GM21515 (cell line): ENCODE measurements at regions not wholly inside any gene's neighbourhood (a gene's known extent, or its start where the extent isn't known, plus 50 kb on each side); places are given as distances from the start of the nearest gene placed in this dataset.

Source experiments
- ATAC-seq: cut with Tn5 transposase; IDR thresholded peaks from one replicate; pipeline ENCODE4 v1.9.1; 2021; ENCODE audit not compliant: unreplicated experiment

DNA sequence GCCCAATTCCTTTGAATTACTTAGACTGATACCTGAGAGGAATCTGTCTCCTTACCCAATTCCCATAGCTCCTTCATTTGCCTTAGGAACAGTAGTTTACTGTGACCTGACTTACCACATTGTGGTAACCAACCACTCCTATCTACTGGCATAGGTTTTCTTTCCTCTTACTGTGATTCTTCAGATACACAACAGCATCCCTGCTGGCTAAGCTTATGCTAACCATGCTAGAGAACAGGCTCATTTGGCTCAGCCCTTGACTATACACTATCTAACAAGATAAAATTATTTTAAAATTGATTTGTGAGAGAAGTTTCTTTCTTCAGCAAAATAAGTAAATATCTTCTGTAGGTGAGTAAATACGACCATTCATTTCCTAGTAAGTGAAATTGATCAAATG is 320.4 kb upstream of the DDHD1 start:
- no peak for ATAC-seq

DNA sequence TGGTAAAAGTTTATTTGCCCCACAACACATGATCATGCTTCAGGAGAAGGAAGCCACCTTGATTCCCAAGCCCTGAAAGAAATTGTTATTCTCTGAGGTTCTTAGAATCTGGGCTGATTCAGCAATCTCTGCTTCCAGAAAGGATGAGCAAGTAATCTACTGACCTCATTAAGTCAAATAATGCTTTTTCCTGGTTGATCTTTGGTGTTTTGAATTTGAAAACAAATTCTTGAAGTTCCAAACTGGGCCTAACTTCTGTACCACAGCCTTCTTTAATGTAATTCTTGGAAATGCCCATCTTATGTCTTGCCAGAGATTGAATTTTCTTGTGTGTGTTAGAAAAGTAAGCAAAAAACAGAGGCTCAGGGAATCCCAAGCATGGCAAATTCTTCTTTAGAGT is 319.2 kb upstream of the DDHD1 start:
- no peak for ATAC-seq

DNA sequence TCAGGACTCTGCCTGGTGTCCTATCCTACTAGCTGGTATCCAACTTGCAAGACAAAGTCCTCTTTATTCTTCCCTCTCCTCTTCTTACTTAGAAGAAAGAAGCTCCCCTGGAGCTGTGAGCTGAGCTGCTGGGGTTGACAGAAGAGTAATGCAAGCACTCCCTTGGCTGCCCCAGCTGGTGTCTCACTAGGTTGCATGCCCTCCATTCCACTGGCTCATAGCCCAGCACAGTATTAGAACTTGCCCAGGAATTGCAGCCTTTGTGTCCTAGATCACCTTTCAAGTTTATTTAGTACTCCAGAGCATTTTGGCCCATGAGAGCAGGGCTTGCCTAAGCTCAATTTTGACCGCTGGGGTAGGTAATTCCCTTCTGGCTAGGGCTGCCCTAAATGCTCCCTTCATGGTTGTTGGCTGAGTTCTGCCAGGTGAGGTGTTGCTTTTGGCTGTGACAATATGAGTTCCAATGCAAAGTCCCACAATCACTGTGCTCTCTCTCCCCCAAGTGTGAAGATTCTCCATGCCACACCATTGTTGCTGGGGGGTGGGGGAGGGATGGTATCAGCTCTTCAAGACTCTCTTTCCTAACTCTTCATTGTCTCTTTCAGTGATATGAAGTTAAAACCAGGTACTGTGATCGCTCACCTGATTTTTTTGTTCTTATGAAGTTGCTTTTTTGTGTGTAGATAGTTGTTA is 317.4 kb upstream of the DDHD1 start:
- no peak for ATAC-seq

DNA sequence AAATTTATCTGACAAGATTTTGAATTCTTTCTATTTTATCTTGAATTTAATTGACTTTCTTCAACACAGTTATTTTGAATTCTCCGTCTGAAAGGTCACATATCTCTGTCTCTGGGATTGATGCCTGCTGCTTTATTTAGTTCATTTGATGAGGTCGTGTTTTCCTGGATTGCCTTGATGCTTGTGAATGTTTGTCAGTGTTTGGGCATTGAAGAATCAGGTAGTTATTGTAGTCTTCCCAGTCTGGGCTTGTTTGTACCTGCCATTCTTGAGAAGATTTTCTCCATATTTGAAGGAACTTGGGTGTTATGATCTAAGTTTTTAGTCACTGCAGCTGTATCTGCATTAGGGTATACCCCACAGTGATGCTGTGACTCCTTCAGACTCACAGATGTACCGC is 315.8 kb upstream of the DDHD1 start:
- no peak for ATAC-seq

DNA sequence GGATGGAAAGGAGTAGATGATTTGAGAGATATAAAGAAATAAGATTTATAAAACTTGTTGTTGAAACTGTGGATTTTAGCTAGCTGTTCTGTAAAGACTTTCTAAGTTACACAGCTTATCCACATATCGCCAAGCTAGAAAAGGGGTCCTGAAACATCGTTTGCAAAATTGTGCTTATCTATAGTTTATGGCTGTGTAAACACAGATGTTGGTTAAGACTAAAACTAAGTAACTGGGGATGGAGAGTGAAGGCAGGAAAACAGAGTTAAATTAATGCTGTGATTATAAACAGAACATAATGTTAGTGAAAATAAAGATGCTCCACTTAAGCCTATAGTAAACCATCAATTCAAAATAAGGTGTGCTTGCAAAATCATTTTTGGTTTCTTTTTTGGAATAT is 311.3 kb upstream of the DDHD1 start:
- no peak for ATAC-seq

DNA sequence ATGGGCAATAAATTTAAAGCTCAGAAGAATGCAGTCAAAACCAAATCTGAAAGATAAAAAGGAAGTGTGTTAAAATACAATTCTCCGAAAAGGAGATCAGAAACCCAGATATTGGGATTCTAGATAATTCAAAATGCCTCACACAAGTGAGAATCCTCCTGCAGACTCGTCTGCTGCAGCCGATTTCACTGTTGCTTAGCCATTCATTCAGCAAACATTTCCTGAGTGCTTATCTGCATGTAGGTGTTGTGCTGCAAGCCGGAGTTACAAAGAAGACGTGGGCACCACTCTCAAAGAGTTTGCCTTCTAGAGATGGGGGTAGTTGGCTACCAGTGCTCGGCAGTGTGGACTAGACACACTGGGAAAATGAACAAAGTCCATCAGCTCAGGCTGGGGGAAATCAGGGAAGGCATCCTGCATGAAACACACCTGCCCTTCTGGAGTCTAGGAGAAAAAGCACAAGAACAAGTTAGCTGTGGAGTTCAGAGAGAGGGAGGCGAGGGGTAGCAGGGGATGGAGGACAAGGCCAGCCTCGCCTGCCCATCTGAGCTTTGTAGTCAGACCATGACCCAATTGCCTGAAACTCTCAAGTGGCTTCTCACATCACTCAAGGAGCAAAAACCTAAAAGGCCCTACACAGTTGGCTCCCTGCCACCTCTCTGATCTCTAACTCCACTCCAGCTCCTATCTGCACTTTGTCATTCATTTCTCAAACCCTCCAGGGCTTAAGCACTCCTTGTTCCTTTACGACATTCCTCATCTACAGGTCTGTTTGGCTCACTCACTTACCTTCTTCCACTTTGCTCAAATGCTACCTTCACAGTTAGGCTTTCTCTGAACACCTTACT is 310.0 kb upstream of the DDHD1 start:
- no peak for ATAC-seq

DNA sequence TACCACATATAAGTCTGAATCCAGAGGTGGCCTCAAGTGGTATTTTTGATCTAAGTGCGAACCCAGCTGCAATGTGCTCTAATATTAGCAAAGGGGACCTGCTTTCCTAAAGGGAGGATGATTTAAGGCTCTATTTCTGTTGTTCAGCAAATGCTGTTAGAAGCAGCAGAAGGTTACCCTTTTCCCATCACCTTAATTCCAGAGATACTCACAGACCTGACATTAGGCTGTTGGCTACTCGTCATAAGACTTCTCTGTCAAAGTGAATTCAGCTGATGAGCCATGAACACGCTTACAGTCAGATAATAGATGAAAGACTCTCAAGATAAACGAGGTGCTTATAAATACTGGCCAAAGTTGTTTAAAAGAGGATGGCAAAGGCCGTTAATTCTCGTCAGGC is 308.7 kb upstream of the DDHD1 start:
- ATAC-seq, result no peak

DNA sequence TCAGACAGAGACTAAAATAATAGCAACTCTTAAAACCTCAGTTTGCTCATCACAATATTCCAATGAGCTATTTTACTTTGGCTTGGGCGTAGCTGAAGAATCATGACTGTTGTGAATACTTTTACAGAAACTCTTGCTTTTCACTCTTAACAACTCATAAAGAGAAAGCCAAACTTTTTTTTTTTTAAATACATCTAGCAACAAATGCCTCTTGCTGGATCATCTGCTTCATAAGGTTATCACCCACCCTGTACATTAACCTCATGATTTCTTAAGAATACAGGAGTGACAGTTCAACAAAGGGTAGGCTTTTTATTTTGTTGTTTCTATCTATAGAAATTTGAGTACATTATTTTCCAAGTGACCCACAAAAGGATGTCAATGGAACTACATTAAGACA is 307.4 kb upstream of the DDHD1 start:
- no peak for ATAC-seq

DNA sequence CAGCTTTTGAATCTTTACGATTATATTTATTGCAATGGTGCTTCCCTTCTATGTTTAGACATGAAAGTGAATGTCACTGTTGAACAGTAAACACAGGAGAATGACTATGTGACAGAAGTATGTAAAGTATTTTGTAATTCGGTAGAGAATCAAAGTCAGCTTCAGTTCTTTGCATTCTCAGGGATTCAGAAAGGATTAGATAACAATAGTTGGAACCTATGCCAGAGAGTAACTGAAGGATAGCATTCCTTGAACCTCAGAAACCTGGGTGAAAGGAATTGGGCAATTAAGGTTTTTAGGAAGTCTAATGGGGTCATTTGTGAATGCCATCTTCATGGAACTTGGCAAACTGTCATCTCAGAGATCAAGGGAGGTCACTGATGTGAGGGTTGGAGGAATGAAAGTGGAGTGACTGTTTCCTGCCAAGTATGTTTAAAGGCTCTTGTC is 305.3 kb upstream of the DDHD1 start:
- ATAC-seq, result no peak

DNA sequence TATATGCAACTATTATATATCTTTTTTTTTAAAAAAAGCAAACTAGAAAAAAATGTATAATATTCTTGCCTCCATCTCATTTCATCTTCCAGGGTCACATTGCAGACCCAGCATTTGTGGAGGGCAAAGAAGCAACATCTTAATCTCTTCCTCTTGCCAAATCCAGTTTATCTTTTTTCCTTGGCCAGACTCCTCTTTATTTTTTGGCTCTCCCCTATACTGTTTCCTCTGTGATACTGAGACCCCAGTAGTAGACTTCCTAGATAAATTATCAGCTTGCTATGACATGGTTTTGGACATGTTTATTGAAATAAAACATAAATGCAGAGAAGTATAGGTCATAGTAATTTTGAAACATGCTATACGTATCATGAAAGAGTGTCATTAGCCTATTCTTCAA is 303.8 kb upstream of the DDHD1 start:
- ATAC-seq, result no peak

DNA sequence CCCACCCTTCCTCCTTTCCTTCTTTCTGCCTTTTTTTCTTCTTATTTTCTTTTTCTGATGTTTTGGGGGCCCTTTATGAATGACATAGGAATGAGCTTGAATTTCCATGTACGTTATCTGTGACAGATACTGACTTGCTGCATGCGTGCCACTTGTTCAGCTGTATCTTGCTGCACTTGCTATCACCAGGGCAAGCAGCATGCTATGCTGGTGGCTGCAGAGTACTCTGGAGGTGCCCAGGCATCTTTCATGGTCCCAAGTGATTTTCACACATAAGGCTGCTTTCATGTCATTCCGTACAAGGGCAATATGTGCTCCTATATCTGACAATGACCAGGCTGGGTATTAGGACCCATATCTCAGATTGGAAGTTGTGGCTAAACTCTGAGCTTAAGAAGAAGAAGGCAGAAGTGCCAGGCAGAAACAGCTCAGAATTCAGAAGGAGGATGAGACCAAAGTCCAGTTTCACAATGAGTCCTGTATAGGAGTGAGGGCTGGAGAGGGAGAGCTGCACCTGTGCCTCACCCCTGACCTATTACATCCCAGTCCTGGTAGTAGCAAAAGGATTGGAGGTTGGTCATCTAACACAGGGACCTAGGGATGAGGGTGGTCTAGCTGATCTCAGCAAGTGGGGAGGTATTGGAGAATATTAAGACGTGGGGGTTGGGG is 299.0 kb upstream of the DDHD1 start:
- ATAC-seq, result no peak

DNA sequence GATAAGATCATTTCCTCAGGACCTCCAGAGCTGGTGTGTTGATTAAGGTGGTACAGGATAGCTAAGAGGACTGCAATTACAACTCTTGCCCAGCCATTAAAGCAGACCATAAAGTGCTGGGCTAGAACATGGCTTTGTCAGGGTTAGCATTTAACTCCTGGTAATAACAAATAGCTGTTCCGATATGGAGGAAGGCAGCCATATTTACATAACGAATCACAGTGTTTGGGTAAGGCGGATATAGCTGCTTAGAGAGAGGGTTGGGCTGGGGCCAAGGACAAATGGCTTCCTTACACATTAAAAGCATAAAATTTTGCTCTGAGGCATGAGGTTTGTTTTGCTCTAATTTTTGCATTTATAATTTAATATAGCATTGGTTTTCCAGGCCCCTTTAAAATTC is 297.7 kb upstream of the DDHD1 start:
- ATAC-seq, result no peak

DNA sequence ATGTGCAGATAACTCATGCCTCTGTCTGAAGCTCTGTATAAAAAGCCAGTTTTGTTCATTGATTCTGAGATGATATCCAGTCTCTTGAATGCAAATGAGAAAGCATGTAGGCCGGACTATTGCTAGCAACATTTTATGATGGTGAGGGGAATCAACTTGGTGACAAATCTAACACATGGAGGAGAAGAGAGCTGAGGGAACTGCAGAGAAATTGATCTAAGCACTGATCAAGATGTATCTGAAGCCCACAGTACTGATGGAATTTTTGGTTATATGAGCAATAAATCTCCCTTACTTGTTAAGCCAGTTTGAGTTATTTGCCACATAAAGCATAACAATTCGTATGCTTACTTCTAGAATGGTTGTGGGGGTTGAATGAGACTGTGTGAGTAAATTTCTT is 295.6 kb upstream of the DDHD1 start:
- ATAC-seq, result no peak

DNA sequence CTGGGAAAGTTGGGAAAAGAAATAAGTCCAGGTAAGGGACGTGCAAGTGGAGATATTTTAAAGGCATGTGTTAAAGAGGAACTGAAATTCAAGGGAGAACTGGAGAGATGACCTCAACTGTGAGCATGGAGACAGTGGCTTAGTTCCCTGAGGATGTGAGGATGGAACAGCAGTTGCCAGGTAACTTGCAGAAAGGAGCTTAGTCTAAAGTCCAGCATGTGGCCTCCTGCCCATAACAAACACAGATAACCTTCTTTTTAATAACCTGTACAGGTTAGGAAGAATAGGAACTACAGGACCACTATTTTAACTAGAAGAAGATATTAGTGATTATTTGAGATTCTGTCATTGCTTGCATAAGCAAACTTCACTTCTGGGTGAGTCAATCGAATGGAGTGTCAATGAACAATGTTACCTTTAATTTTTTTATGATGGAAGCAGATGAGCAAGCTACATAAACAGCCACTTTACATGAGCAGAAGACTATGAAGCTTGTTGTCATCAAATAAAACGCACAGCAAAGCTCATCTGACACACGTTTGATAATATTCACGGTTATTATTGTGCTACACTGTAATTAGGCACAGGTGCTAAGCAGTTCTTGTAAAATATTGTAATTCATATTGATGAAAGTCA is 291.7 kb upstream of the DDHD1 start:
- no peak for ATAC-seq

DNA sequence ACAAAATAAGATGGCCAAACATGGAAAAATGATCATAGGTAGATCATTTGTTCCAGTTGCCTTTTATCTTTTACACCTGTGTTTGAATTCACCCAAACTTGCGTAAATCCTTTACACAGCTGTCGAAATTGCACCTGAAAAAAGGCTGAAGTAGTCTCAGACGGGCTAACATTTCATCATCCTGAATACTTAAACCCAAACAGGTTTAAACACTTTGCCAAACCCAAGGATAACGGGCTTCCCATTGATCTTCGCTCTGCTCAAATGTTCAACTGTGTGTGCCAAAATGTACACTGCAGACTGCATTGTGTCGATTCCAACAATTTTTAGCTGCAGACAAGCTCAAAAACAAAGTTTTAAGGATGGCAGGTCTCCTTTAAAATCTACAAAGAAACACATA is 288.7 kb upstream of the DDHD1 start:
- no peak for ATAC-seq

DNA sequence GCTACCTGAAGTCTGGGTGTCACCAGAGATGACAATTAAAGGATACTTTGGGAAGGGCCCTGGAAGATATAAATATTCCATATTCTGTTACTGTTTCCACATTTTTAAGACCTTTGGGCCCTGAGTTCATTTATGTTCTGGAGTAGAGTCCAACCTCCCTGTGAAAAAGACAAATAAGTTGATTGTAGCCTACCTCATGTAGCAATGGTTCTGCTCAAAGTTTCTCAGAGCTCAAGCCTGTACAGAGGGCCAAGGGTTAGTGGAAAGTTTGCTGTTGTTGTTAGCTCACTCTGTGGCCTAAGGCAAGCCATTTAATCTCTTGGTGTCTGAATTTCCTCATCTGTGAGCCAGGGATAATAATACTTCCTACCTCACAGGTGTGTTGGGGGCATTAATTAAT is 284.7 kb upstream of the DDHD1 start:
- ATAC-seq, result no peak

DNA sequence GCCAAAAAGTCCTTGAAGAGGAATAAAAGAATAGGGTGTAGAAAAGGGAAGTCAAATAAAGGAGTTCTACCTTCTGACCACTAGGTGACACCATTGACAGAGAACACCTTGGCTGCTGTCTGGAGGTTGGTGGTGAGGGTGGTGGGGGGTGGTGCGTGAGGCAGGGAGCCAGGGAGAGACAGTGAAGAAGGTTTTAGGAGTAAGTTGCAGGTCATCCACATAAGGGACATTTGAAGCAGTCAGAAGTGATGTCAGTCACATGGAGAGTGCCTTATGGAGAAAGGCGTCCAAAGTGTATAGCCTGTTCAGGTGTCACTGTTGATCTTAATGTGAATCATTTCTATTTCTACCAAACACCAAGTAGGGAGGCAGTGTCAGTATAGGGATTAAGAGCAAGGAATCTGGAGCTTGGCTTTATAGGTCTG is 279.3 kb upstream of the DDHD1 start:
- peak; percentile 73 for ATAC-seq

DNA sequence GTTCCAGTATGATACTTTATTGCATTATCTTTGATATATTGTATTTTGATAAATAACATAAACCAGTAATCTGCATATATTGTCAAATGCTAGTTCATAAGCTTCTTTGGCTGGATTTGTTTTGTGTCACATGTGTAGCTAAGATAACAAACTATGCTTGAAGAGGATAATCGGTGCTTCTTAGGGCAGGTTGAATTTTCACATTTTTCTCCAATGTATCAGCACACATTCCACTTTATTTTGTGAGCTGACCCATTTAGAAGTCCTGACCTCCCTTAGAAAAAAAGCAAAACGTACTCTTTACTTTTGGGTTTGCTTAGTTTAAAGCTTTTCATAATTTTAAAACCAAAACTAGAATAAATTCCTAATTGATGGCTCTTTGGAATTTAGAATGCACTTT is 277.7 kb upstream of the DDHD1 start:
- no peak for ATAC-seq

DNA sequence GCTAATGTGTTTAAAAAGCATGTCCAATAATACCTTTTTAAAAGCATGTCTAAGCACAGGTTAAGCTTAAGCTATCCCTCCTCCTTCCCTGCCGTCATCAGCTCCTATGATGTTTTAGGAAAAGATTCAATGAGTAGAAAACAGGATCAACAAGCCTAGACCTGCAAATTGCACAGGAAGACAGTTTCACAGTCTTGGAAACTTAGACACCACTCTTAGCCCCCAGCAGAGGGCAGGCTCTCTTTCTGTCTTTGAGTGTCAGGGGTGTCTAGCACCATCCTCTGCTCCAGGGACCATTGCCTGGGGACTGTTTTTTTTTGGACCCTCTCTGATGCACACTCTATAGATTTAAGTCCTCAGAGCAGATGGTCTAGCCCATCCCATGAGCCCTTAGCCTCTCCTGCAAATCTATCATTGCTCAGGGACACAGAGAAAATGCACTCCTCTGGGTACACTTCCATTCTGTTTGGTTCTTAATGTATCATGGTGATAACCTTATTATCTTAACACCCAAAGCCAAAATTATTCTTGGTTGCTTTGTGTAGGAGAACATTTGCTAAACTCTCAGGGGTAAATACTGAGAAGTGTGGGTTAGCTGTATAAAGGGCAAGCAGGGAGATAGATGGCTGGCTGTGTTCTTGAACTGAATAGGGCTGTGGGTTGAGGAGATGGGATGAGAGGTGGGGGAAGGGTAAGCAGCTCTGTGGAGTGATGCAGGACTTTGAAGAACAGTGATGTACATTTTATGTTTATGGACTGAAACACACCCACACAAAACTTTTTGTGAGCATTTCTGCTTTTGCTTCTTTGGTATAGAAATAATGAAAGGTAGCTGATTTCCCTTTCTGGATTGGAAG is 259.9 kb upstream of the DDHD1 start:
- no peak for ATAC-seq

DNA sequence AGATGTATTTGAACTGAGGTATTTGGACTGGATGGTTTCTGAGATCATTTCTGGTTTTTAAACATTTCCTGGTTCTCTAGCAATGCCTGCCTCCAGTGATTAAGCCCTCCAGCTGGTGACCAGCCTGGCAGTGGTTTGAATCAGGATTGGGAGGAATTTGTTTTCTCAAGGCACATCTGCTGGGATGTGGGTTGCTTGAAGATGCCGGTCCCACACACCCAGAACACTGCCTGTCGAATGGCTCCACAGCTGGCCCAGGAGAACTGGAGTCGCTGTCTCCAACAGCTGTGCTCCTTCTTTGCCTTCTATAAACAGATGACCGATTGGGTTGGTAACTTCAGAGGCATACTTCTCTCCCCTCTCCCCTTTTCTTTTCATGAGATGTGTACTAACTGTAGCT is 258.0 kb upstream of the DDHD1 start:
- no peak for ATAC-seq

DNA sequence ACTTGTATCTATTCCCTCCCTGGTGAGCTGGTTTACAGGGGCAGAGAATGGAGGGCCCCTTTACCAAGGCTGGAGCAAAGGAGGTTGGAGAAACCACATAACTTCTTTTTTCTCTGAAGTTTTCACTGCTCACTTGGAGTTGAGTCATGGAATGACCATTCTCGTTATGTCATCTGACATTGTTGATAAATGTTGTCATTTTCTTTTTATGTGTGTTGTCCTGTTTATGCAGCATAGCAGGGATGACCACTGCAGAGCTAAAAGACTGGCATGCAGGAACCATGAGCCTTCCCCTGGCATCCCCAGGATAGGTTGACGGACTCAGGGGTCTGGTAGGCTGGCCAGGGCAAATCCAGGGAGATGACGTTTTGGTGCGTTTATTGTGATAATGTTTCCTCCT is 256.8 kb upstream of the DDHD1 start:
- ATAC-seq, result no peak
